WTC11 (cell line): ENCODE measurements at regions not wholly inside any gene's neighbourhood (a gene's known extent, or its start where the extent isn't known, plus 50 kb on each side); places are given as distances from the start of the nearest gene placed in this dataset.

Experiments used
- ATAC-seq: fragments of 200-7000 bp; cut with Tn5 transposase; 2 replicates; pipeline ENCODE4 v1.10.0; 2021; ENCODE audit warnings: mild to moderate bottlenecking, moderate library complexity
- CTCF ChIA-PET: fragments of 300-600 bp; sonication (Branson Sonifier 250); formaldehyde crosslinking; loops from one replicate; lab custom pipeline; 2021; ENCODE audit warnings: antibody characterized with exemption; lab: Charles Lee
- POLR2A ChIA-PET: fragments of 350-600 bp; sonication (Branson Sonifier 250); formaldehyde crosslinking; loops from one replicate; lab custom pipeline; 2021; ENCODE audit warnings: antibody characterized with exemption; lab: Charles Lee
- DNase-seq: peaks from one replicate; pipeline ENCODE4 v3.0.0; 2021; ENCODE audit warnings: low spot score
- H3K27ac Mint-ChIP-seq: 2 replicates; pipeline ENCODE4 v1.8.0; 2021; ENCODE audit warnings: mixed read lengths
- H3K27me3 Mint-ChIP-seq: 2 replicates; pipeline ENCODE4 v1.8.0; 2021; ENCODE audit warnings: low read depth, mild to moderate bottlenecking, moderate library complexity, mixed read lengths
- H3K36me3 Mint-ChIP-seq: 2 replicates; pipeline ENCODE4 v1.8.0; 2021; ENCODE audit warnings: mixed read lengths
- H3K4me1 Mint-ChIP-seq: 2 replicates; pipeline ENCODE4 v1.8.0; 2022; ENCODE audit warnings: mixed read lengths
- H3K4me3 Mint-ChIP-seq: 2 replicates; pipeline ENCODE4 v1.8.0; 2021; ENCODE audit warnings: mild to moderate bottlenecking, moderate library complexity, mixed read lengths
- H3K9me3 Mint-ChIP-seq: 2 replicates; pipeline ENCODE4 v1.8.0; 2021; ENCODE audit warnings: mixed read lengths
- AFF4 ChIP-seq: sonication (generic); formaldehyde crosslinking; IDR thresholded peaks from 2 replicates; pipeline ENCODE4 v1.8.1; 2023; ENCODE audit warnings: mild to moderate bottlenecking, missing genetic modification reagents, borderline replicate concordance
- ATF1 ChIP-seq: sonication (generic); formaldehyde crosslinking; IDR thresholded peaks from 2 replicates; pipeline ENCODE4 v1.8.1; 2023; ENCODE audit warnings: mild to moderate bottlenecking, moderate library complexity, missing genetic modification reagents
- CBFB ChIP-seq: sonication (generic); formaldehyde crosslinking; IDR thresholded peaks from 2 replicates; pipeline ENCODE4 v1.8.1; 2022; ENCODE audit warnings: mild to moderate bottlenecking, low read depth, missing genetic modification reagents
- ESRRA ChIP-seq: sonication (generic); formaldehyde crosslinking; IDR thresholded peaks from 2 replicates; pipeline ENCODE4 v1.8.1; 2022; ENCODE audit warnings: mild to moderate bottlenecking, missing genetic modification reagents, borderline replicate concordance
- ETV6 ChIP-seq: sonication (generic); formaldehyde crosslinking; IDR thresholded peaks from 2 replicates; pipeline ENCODE4 v1.8.1; 2022; ENCODE audit warnings: mild to moderate bottlenecking, missing genetic modification reagents
- FOXP1 ChIP-seq: sonication (generic); formaldehyde crosslinking; IDR thresholded peaks from 2 replicates; pipeline ENCODE4 v1.8.0; 2022; ENCODE audit warnings: missing genetic modification reagents, mild to moderate bottlenecking, moderate library complexity, borderline replicate concordance
- HMGXB4 ChIP-seq: sonication (generic); formaldehyde crosslinking; IDR thresholded peaks from 2 replicates; pipeline ENCODE4 v1.8.1; 2023; ENCODE audit warnings: mild to moderate bottlenecking, moderate library complexity, missing genetic modification reagents
- IRF1 ChIP-seq: sonication (generic); formaldehyde crosslinking; IDR thresholded peaks from 2 replicates; pipeline ENCODE4 v1.8.0; 2023; ENCODE audit warnings: missing genetic modification reagents
- JUN ChIP-seq: sonication (generic); formaldehyde crosslinking; IDR thresholded peaks from 2 replicates; pipeline ENCODE4 v1.8.0; 2023; ENCODE audit warnings: mild to moderate bottlenecking, missing genetic modification reagents
- PRRX2 ChIP-seq: fragments of 250-450 bp; sonication (Bioruptor Pico); IDR thresholded peaks from 2 replicates; pipeline ENCODE4 v1.8.0; 2021; ENCODE audit warnings: mild to moderate bottlenecking
- STAT6 ChIP-seq: sonication (generic); formaldehyde crosslinking; conservative IDR thresholded peaks from 2 replicates; pipeline ENCODE4 v1.8.1; 2023; ENCODE audit warnings: mild to moderate bottlenecking, low read depth, missing genetic modification reagents, moderate library complexity
- ZNF232 ChIP-seq: sonication (generic); formaldehyde crosslinking; IDR thresholded peaks from 2 replicates; pipeline ENCODE4 v1.8.0; 2022; ENCODE audit warnings: mild to moderate bottlenecking, missing genetic modification reagents
- TF ChIP-seq, protein P1 (sequence below): sonication (generic); formaldehyde crosslinking; IDR thresholded peaks from 2 replicates; pipeline ENCODE4 v1.8.1; 2022; ENCODE audit warnings: mild to moderate bottlenecking, missing genetic modification reagents, moderate library complexity, borderline replicate concordance
- TF ChIP-seq, protein P2 (sequence below): fragments of 250-450 bp; sonication (Bioruptor Pico); IDR thresholded peaks from 2 replicates; pipeline ENCODE4 v1.9.0; 2021; ENCODE audit warnings: mild to moderate bottlenecking, borderline replicate concordance
- TF ChIP-seq, protein P3 (sequence below): sonication (generic); formaldehyde crosslinking; IDR thresholded peaks from 2 replicates; pipeline ENCODE4 v1.8.1; 2022; ENCODE audit warnings: mild to moderate bottlenecking, moderate library complexity, missing genetic modification reagents
- TF ChIP-seq, protein P4 (sequence below): sonication (generic); formaldehyde crosslinking; IDR thresholded peaks from 2 replicates; pipeline ENCODE4 v1.8.0; 2022; ENCODE audit warnings: mild to moderate bottlenecking, missing genetic modification reagents
- TF ChIP-seq, protein P5 (sequence below): sonication (generic); formaldehyde crosslinking; IDR thresholded peaks from 2 replicates; pipeline ENCODE4 v1.8.1; 2023; ENCODE audit warnings: mild to moderate bottlenecking, missing genetic modification reagents, moderate library complexity

DNA sequence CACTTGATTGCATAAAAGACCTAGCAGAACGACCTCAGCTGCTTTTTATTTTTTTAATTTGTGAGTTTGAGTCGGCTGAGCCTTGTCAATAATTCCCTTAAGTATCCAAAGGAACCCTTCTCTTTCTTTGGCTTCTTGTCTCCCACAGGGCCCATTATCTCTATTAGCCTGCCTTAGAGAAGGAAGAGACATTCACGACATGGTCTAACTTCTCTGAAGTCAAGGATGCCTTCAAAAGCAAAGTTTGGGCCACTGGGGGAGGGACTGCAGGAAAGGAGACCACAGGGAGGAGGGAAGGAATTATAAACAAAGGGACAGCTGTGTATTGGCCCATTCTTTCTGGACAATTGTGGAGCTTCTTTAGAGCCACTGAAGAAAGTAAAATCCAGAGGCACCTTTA lies 126.4 kb downstream of the BRMS1L start (continued):
- no peak for TF ChIP-seq STAT6 (CRISPR knock-in tag)
- TF ChIP-seq, protein P1, sequence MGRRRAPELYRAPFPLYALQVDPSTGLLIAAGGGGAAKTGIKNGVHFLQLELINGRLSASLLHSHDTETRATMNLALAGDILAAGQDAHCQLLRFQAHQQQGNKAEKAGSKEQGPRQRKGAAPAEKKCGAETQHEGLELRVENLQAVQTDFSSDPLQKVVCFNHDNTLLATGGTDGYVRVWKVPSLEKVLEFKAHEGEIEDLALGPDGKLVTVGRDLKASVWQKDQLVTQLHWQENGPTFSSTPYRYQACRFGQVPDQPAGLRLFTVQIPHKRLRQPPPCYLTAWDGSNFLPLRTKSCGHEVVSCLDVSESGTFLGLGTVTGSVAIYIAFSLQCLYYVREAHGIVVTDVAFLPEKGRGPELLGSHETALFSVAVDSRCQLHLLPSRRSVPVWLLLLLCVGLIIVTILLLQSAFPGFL (CRISPR knock-in tag): no peak

DNA sequence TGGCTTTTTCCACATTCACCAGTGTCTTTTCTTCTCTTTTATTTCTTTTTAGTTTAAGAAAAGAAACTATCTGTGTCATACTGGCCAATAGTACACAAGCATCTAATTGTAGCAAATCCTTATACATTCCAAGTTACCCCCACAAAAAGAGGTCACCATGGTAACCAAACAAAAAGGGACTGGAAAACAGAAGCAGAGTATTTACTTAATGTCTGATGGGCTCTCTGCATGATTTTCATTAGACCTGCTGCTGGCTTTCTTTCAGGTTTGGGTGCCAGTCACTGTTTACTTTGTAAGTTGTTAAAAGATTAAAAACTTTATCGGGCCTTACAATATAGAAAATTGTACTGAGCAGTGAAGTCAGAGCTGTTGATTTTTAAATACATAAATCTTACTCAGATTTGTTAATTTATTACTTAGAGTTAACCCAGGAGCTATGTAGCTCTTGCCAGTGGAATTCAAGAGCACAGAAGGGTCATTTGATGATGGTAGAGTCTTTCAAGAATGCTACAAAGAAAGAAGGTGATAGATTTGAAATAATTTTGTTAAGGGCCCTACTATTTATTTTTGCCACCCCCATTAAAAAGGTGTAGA lies 123.9 kb downstream of the BRMS1L start:
- Mint-ChIP-seq H3K4me1 (peaks cover 27% of the 10 kb centered on the region), H3K27ac (no peak overlapping the region), H3K36me3 (no peaks in the 10 kb centered on the region), H3K9me3 (no peaks in the 10 kb centered on the region), H3K4me3 (no peak overlapping the region), H3K27me3 (no peaks in the 10 kb centered on the region)
- ChIA-PET POLR2A (no interaction called here), CTCF (interaction anchor here (1.2 kb wide), 1 partner anchor 120 kb away, joined by 4 read pairs; no protein-coding TSS in a partner anchor)
- DNase-seq: no peak
- ATAC-seq: no peak
- TF ChIP-seq ESRRA (CRISPR knock-in tag) (no peak), FOXP1 (CRISPR knock-in tag) (no peak), IRF1 (no peak), AFF4 (CRISPR knock-in tag) (no peak), PRRX2 (no peak), ZNF232 (CRISPR knock-in tag) (no peak), HMGXB4 (no peak), ETV6 (no peak), CBFB (CRISPR knock-in tag) (no peak), ATF1 (CRISPR knock-in tag) (no peak), JUN (CRISPR knock-in tag) (no peak)
- TF ChIP-seq, protein P2, sequence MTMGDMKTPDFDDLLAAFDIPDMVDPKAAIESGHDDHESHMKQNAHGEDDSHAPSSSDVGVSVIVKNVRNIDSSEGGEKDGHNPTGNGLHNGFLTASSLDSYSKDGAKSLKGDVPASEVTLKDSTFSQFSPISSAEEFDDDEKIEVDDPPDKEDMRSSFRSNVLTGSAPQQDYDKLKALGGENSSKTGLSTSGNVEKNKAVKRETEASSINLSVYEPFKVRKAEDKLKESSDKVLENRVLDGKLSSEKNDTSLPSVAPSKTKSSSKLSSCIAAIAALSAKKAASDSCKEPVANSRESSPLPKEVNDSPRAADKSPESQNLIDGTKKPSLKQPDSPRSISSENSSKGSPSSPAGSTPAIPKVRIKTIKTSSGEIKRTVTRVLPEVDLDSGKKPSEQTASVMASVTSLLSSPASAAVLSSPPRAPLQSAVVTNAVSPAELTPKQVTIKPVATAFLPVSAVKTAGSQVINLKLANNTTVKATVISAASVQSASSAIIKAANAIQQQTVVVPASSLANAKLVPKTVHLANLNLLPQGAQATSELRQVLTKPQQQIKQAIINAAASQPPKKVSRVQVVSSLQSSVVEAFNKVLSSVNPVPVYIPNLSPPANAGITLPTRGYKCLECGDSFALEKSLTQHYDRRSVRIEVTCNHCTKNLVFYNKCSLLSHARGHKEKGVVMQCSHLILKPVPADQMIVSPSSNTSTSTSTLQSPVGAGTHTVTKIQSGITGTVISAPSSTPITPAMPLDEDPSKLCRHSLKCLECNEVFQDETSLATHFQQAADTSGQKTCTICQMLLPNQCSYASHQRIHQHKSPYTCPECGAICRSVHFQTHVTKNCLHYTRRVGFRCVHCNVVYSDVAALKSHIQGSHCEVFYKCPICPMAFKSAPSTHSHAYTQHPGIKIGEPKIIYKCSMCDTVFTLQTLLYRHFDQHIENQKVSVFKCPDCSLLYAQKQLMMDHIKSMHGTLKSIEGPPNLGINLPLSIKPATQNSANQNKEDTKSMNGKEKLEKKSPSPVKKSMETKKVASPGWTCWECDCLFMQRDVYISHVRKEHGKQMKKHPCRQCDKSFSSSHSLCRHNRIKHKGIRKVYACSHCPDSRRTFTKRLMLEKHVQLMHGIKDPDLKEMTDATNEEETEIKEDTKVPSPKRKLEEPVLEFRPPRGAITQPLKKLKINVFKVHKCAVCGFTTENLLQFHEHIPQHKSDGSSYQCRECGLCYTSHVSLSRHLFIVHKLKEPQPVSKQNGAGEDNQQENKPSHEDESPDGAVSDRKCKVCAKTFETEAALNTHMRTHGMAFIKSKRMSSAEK (CRISPR knock-in tag): no peak
- TF ChIP-seq, protein P3, sequence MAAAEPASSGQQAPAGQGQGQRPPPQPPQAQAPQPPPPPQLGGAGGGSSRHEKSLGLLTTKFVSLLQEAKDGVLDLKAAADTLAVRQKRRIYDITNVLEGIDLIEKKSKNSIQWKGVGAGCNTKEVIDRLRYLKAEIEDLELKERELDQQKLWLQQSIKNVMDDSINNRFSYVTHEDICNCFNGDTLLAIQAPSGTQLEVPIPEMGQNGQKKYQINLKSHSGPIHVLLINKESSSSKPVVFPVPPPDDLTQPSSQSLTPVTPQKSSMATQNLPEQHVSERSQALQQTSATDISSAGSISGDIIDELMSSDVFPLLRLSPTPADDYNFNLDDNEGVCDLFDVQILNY (CRISPR knock-in tag): no peak
- TF ChIP-seq, protein P4, sequence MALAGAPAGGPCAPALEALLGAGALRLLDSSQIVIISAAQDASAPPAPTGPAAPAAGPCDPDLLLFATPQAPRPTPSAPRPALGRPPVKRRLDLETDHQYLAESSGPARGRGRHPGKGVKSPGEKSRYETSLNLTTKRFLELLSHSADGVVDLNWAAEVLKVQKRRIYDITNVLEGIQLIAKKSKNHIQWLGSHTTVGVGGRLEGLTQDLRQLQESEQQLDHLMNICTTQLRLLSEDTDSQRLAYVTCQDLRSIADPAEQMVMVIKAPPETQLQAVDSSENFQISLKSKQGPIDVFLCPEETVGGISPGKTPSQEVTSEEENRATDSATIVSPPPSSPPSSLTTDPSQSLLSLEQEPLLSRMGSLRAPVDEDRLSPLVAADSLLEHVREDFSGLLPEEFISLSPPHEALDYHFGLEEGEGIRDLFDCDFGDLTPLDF (CRISPR knock-in tag): no peak
- TF ChIP-seq, protein P5, sequence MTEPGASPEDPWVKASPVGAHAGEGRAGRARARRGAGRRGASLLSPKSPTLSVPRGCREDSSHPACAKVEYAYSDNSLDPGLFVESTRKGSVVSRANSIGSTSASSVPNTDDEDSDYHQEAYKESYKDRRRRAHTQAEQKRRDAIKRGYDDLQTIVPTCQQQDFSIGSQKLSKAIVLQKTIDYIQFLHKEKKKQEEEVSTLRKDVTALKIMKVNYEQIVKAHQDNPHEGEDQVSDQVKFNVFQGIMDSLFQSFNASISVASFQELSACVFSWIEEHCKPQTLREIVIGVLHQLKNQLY (CRISPR knock-in tag): no peak
